ENCODE measurements at regions not wholly inside any gene's neighbourhood (a gene's known extent, or its start where the extent isn't known, plus 50 kb on each side); places are given as distances from the start of the nearest gene placed in this dataset.

DNA sequence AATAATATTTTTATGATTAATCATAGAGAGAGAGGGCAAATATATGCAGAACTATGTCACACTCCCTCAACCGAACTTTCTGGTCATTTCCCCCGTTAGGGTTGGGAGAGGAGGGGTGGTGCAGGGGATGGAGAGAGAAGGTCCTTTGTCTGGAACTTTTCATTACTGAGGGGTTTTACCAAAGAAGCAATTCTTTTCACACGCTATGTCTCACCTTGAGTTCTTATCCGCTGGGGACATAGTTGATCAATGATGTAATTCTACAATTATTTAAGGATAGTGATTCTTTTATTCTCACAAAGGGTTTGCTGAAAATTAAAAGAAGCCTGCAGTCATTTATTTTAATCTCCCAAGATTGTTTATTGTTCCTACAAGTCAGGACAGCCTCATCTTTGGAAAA lies 98.3 kb upstream of the RUNX1 start:
- CTCF ChIA-PET = no interaction called here
- no peaks in the 10 kb centered on the region for H3K4me1 Mint-ChIP-seq
- no peak for DNase-seq
- no peak overlapping the region for H3K27ac Mint-ChIP-seq
- no peak for ATAC-seq (ENCODE audit: low read depth)
- no peaks in the 10 kb centered on the region for H3K9me3 Mint-ChIP-seq
- no peak overlapping the region for H3K4me3 Mint-ChIP-seq
- H3K36me3 Mint-ChIP-seq (ENCODE audit: low read depth) = no peaks in the 10 kb centered on the region
- TF ChIP-seq, protein P1, sequence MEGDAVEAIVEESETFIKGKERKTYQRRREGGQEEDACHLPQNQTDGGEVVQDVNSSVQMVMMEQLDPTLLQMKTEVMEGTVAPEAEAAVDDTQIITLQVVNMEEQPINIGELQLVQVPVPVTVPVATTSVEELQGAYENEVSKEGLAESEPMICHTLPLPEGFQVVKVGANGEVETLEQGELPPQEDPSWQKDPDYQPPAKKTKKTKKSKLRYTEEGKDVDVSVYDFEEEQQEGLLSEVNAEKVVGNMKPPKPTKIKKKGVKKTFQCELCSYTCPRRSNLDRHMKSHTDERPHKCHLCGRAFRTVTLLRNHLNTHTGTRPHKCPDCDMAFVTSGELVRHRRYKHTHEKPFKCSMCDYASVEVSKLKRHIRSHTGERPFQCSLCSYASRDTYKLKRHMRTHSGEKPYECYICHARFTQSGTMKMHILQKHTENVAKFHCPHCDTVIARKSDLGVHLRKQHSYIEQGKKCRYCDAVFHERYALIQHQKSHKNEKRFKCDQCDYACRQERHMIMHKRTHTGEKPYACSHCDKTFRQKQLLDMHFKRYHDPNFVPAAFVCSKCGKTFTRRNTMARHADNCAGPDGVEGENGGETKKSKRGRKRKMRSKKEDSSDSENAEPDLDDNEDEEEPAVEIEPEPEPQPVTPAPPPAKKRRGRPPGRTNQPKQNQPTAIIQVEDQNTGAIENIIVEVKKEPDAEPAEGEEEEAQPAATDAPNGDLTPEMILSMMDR (IDR thresholded peaks at IDR 0.05) = no peak
- POLR2A ChIA-PET = no interaction called here
- intact Hi-C loops (cut with micrococcal nuclease) = no loop called here
- peaks cover 1% of the 10 kb centered on the region for H3K27me3 Mint-ChIP-seq

DNA sequence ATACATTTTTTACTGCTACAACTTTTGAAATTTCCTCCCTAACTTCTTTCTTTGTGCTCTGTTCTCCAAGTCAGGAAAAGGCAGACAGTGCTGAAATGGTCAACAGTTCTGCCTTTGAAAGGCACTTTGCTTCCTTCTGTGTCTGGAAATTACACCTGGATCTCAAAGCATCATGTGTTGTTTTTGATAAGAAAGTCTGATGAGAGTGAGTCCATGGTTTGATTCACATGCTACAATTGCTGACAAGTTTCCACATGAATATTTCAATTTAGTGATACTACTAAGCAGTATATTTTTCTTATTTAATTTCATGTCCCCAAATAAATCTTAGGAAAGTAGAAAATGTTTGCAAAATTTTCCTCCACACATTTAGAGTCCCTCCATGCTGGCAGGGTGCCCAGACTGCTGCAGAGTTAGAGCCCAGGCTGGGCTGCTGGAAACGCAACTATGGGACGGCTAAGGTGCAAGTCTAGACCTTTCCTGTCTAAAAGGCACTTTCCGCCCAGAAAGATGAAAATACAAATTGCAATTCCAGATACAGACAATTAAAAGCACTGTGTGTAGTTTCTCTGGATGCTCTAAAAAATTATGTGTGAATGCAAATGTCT lies 96.6 kb upstream of the RUNX1 start:
- ATAC-seq (ENCODE audit: low read depth) = no peak
- no peaks in the 10 kb centered on the region for H3K36me3 Mint-ChIP-seq (ENCODE audit: low read depth)
- TF ChIP-seq, protein P1 (IDR thresholded peaks at IDR 0.05) = no peak
- no peaks in the 10 kb centered on the region for H3K9me3 Mint-ChIP-seq
- DNase-seq = no peak
- intact Hi-C loops (cut with micrococcal nuclease) = no loop called here
- POLR2A ChIA-PET = no interaction called here
- H3K4me3 Mint-ChIP-seq = no peak overlapping the region
- H3K27ac Mint-ChIP-seq = no peak overlapping the region
- CTCF ChIA-PET = no interaction called here
- H3K27me3 Mint-ChIP-seq = peaks cover 4% of the 10 kb centered on the region
- H3K4me1 Mint-ChIP-seq = no peaks in the 10 kb centered on the region

DNA sequence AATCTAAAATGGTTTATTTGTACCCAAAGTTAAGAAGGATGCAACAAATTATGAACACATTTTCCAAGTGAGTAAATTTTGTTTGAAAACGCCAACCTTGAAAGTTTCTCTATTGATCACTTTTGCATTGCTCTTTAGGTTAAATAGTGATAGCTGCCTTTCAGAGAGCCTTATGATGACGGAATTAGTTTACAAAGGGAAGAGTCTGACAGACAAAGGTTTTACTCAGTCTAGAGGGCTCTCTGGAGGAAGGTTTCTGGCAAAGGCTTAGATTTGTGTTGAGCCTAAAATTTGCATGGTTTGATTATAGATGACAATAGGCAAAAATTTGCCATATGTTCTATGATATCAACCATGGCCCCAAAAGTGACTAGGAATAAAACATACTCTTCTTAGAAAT lies 95.9 kb upstream of the RUNX1 start:
- TF ChIP-seq, protein P1 (IDR thresholded peaks at IDR 0.05) = no peak
- ChIA-PET POLR2A (no interaction called here), CTCF (no interaction called here)
- no peak overlapping the region for H3K27ac Mint-ChIP-seq
- H3K36me3 Mint-ChIP-seq (ENCODE audit: low read depth) = no peaks in the 10 kb centered on the region
- intact Hi-C loops (cut with micrococcal nuclease) = no loop called here
- H3K4me1 Mint-ChIP-seq = no peaks in the 10 kb centered on the region
- peaks cover 4% of the 10 kb centered on the region for H3K27me3 Mint-ChIP-seq
- no peak for ATAC-seq (ENCODE audit: low read depth)
- no peak overlapping the region for H3K4me3 Mint-ChIP-seq
- no peaks in the 10 kb centered on the region for H3K9me3 Mint-ChIP-seq
- DNase-seq = no peak

DNA sequence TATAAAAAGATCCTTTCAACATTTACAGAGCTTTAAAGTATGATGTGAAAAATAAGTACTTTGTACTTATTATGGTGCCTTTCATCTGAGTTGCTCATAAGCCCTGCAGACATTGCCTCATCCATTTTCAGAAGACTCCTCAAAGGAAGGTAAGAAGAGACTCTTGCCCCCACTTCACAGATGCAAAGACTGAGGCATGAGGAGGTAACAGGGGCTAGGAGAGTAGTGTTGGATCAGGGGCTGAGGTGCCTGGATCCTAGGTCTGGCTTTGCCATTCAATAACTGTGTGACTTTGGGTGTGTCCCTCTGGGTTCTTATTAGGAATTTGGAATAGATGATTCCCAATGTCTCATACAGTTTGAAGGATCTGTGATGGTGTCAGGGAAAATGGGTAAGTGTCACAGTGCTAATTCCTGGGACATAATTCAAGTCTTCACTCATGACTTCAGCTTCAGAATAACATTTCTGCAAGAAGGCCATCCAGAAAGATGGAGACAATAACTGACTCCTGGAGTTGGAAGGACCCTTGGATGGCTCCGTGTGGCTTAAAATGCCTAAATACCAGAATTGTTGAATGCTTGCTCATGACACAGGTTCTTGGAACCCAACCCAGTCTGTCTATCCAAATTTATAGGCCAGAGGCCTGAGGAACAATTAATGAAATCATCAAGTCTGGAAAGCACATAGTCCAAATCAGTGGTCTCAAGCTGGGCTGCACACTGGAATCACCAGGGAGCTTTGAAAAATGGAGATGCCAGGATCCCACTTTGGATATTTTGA lies 93.1 kb upstream of the RUNX1 start:
- H3K4me1 Mint-ChIP-seq = peaks cover 13% of the 10 kb centered on the region
- CTCF ChIA-PET = no interaction called here
- ATAC-seq (ENCODE audit: low read depth) (no peak), DNase-seq (no peak)
- POLR2A ChIA-PET = no interaction called here
- H3K36me3 Mint-ChIP-seq (ENCODE audit: low read depth) = no peaks in the 10 kb centered on the region
- intact Hi-C loops (cut with micrococcal nuclease) = no loop called here
- H3K4me3 Mint-ChIP-seq = no peak overlapping the region
- peaks cover 4% of the 10 kb centered on the region for H3K27me3 Mint-ChIP-seq
- no peak overlapping the region for H3K27ac Mint-ChIP-seq
- TF ChIP-seq, protein P1 (IDR thresholded peaks at IDR 0.05) = no peak
- H3K9me3 Mint-ChIP-seq = no peaks in the 10 kb centered on the region

DNA sequence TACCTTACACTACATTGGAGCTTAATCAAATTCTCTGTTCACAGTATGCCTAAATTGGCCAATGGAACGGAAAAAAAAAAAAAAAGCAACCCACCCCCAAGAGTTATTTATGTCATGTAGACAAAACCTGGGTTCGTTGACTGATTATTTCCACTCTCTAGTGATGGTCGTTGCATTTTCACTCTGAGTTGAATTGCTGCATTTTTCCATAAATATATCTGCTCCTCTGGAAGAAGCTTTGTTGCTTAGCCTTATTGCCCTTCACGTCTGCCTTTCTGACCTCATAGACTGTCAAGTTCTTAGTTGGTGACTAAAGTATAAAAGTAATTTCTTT lies 90.2 kb upstream of the RUNX1 start:
- Mint-ChIP-seq H3K4me1 (peaks cover 13% of the 10 kb centered on the region), H3K27me3 (peaks cover 2% of the 10 kb centered on the region), H3K27ac (no peak overlapping the region), H3K36me3 (ENCODE audit: low read depth) (no peaks in the 10 kb centered on the region), H3K9me3 (no peaks in the 10 kb centered on the region), H3K4me3 (no peak overlapping the region)
- TF ChIP-seq, protein P1 (IDR thresholded peaks at IDR 0.05) = no peak
- ChIA-PET POLR2A (interaction anchor here (0.9 kb wide), 1 partner anchor 89 kb away, joined by 8 read pairs; no protein-coding TSS in a partner anchor), CTCF (no interaction called here)
- no peak for DNase-seq
- intact Hi-C loops (cut with micrococcal nuclease) = loop anchor here (5.0 kb wide), 1 partner anchor 68 kb away; no protein-coding TSS in a partner anchor
- peak; percentile 26 for ATAC-seq (ENCODE audit: low read depth)

Data from activated B cell treated with CpG ODN at 0.5 μM for 24 hours (primary cell).